PC-9 (cell line): ENCODE measurements at regions not wholly inside any gene's neighbourhood (a gene's known extent, or its start where the extent isn't known, plus 50 kb on each side); places are given as distances from the start of the nearest gene placed in this dataset.

Source experiments
- BruUV-seq: library from RNA; stranded (reverse); fragments of 400-500 nt; replicated peaks from 2 replicates; lab custom pipeline; 2021; lab: Mats Ljungman, UMichigan
- CTCF ChIA-PET: fragments of 300-600 bp; sonication (Branson Sonifier 250); formaldehyde crosslinking; loops from one replicate; lab custom pipeline; 2022; ENCODE audit warnings: antibody characterized with exemption; lab: Charles Lee
- POLR2A ChIA-PET: fragments of 300-600 bp; sonication (Branson Sonifier 250); formaldehyde crosslinking; loops from one replicate; lab custom pipeline; 2022; ENCODE audit warnings: antibody characterized with exemption; ENCODE audit not compliant: unreplicated experiment; lab: Charles Lee
- DNase-seq, 2 experiments: peaks; one replicate each; pipeline versions ENCODE4 v3.0.0 to v3.0.0-alpha.2; 2015 to 2022; ENCODE audit warnings: mixed read lengths in 1 of 2
- H2AFZ ChIP-seq: fragments of 200-600 bp; sonication (generic); 2 replicates; pipeline ENCODE4 v1.8.1; 2017; ENCODE audit warnings: antibody characterized with exemption
- H3F3A ChIP-seq: fragments of 200-600 bp; sonication (generic); 2 replicates; pipeline ENCODE4 v1.8.1; 2017; ENCODE audit warnings: antibody characterized with exemption, mild to moderate bottlenecking, low read depth; ENCODE audit not compliant: insufficient read depth
- H3K27ac ChIP-seq: fragments of 200-600 bp; sonication (generic); 2 replicates; pipeline ENCODE4 v1.6.1; 2016; ENCODE audit warnings: mixed run types
- H3K27me3 ChIP-seq: fragments of 200-600 bp; sonication (generic); 2 replicates; pipeline ENCODE4 v1.6.1; 2016; ENCODE audit warnings: low read depth, mixed run types; ENCODE audit not compliant: insufficient read depth
- H3K36me3 ChIP-seq: fragments of 200-600 bp; sonication (generic); 2 replicates; pipeline ENCODE4 v1.6.1; 2016; ENCODE audit warnings: low read depth, mixed run types
- H3K4me1 ChIP-seq: fragments of 200-600 bp; sonication (generic); replicated peaks from 2 replicates; pipeline ENCODE4 v1.6.1; 2016; ENCODE audit warnings: mixed run types; ENCODE audit not compliant: insufficient read depth
- H3K4me2 ChIP-seq: fragments of 200-600 bp; sonication (generic); 2 replicates; pipeline ENCODE4 v1.6.1; 2017; ENCODE audit warnings: mixed run types
- H3K4me3 ChIP-seq: fragments of 200-600 bp; sonication (generic); 2 replicates; pipeline ENCODE4 v1.6.1; 2016; ENCODE audit warnings: mixed run types
- H3K79me2 ChIP-seq: fragments of 200-600 bp; sonication (generic); 2 replicates; pipeline ENCODE4 v1.6.1; 2017; ENCODE audit warnings: low read depth, mixed run types
- H3K9me2 ChIP-seq: fragments of 200-600 bp; sonication (generic); 2 replicates; pipeline ENCODE4 v1.8.1; 2017; ENCODE audit warnings: mild to moderate bottlenecking; ENCODE audit not compliant: insufficient read depth
- H3K9me3 ChIP-seq: fragments of 200-600 bp; sonication (generic); 2 replicates; pipeline ENCODE4 v1.8.1; 2016; ENCODE audit warnings: low read depth; ENCODE audit not compliant: insufficient read depth
- H4K20me1 ChIP-seq: fragments of 200-600 bp; sonication (generic); 2 replicates; pipeline ENCODE4 v1.8.1; 2017; ENCODE audit not compliant: insufficient read depth
- EZH2 ChIP-seq: fragments of 200-600 bp; sonication (generic); IDR thresholded peaks from 2 replicates; pipeline ENCODE4 v1.8.0; 2017; ENCODE audit warnings: antibody characterized with exemption, low read depth
- intact Hi-C: fragments of 100-400 bp; cut with micrococcal nuclease; formaldehyde crosslinking; loops from one replicate; pipeline ENCODE4 v1.10.0; 2022; ENCODE audit not compliant: unreplicated experiment
- TF ChIP-seq, protein P1 (sequence below): fragments of 200-600 bp; sonication (generic); conservative IDR thresholded peaks from 2 replicates; pipeline ENCODE4 v1.6.1; 2017; ENCODE audit warnings: mixed run types, antibody characterized with exemption, mild to moderate bottlenecking, moderate library complexity

DNA sequence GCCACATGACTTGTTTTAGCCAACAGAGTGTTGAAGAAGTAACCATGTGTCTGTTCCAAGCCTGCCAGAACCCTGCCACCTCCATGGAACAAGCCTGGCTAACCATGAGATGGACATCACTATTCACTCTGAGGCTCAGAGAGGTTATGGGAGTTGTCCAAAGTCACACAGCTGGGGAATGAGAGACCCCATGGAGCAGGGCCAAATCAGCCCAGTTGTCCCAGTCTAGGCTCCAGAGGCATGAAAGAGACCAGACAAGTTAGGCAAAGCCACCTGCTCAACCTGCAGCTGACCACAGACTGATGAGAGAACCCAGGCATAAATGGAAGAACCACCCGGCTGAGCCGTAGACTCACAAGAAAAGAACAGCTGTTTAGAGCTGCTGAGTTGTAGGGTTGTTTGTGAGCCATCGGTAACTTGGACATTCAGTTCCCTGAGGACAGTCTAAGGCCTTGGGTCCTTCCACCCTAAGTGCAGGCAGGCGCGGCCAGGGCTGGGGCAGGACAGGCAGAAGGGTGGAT is 74.7 kb upstream of the PHF21B start:
- no peaks in the 10 kb centered on the region for H3K9me3 ChIP-seq
- H3F3A ChIP-seq = no peaks in the 10 kb centered on the region
- CTCF ChIA-PET = no interaction called here
- TF ChIP-seq, protein P1, sequence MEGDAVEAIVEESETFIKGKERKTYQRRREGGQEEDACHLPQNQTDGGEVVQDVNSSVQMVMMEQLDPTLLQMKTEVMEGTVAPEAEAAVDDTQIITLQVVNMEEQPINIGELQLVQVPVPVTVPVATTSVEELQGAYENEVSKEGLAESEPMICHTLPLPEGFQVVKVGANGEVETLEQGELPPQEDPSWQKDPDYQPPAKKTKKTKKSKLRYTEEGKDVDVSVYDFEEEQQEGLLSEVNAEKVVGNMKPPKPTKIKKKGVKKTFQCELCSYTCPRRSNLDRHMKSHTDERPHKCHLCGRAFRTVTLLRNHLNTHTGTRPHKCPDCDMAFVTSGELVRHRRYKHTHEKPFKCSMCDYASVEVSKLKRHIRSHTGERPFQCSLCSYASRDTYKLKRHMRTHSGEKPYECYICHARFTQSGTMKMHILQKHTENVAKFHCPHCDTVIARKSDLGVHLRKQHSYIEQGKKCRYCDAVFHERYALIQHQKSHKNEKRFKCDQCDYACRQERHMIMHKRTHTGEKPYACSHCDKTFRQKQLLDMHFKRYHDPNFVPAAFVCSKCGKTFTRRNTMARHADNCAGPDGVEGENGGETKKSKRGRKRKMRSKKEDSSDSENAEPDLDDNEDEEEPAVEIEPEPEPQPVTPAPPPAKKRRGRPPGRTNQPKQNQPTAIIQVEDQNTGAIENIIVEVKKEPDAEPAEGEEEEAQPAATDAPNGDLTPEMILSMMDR = no peak
- TF ChIP-seq EZH2 = no peak
- no peak overlapping the region for H2AFZ ChIP-seq
- no peaks in the 10 kb centered on the region for H3K79me2 ChIP-seq
- H4K20me1 ChIP-seq = no peaks in the 10 kb centered on the region
- H3K27ac ChIP-seq = no peak overlapping the region
- intact Hi-C loops = no loop called here
- no peaks in the 10 kb centered on the region for H3K4me1 ChIP-seq
- POLR2A ChIA-PET = no interaction called here
- DNase-seq = no peak
- H3K4me2 ChIP-seq = no peak overlapping the region
- H3K4me3 ChIP-seq = no peak overlapping the region
- H3K36me3 ChIP-seq = no peaks in the 10 kb centered on the region
- H3K9me2 ChIP-seq = no peaks in the 10 kb centered on the region
- H3K27me3 ChIP-seq = peaks cover 26% of the 10 kb centered on the region
- no TSS peak for BruUV-seq

DNA sequence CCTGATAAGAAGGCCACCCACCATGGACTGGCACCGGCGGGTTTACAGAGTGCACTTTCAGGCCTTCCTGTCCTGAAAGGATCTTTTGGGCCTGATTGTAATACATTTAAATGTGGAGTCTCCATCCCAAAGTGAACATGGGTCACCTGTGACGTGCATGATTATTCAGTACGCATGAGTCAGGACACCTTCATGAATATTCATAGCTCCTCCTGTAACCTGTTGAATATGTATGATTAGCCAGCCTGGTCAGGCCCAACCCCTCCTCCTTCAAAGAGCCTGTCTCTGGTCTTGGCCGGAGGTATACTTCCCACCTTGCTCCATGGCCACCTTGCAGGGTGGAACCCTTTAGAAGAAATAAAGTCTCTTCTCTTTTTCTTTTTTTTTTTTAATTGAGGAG is 75.9 kb upstream of the NUP50 start:
- CTCF ChIA-PET = no interaction called here

DNA sequence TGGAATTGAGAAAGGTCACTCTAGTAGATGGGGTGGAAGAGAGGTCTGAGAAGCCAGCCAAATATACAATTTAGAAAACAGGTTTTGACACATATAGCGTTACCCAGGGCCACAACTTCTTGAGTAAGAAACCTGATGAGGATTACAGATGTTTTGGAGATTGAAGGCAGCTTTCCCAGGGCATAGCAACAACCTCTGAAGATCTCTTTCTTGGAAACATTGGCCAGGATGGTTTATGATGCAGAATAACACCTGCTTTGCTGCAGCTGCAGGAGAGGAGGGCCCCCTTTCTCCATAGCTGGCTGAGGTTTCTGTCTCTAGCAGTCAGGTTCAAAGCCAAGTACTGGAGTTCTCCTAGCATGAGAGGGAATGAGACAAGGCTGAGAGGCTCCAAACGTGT is 75.1 kb upstream of the NUP50 start:
- no peaks in the 10 kb centered on the region for H3F3A ChIP-seq
- DNase-seq = no peak
- no peaks in the 10 kb centered on the region for H3K9me3 ChIP-seq
- BruUV-seq = no TSS peak
- H3K4me3 ChIP-seq = no peak overlapping the region
- no peaks in the 10 kb centered on the region for H3K9me2 ChIP-seq
- no peaks in the 10 kb centered on the region for H3K79me2 ChIP-seq
- no peak overlapping the region for H2AFZ ChIP-seq
- ChIA-PET POLR2A (no interaction called here), CTCF (no interaction called here)
- no peaks in the 10 kb centered on the region for H3K4me1 ChIP-seq
- no peak overlapping the region for H3K4me2 ChIP-seq
- no peak overlapping the region for H3K27ac ChIP-seq
- no peaks in the 10 kb centered on the region for H4K20me1 ChIP-seq
- peaks cover 50% of the 10 kb centered on the region for H3K27me3 ChIP-seq
- TF ChIP-seq, protein P1 = no peak
- TF ChIP-seq EZH2 = no peak
- no peaks in the 10 kb centered on the region for H3K36me3 ChIP-seq
- intact Hi-C loops = no loop called here

More for the DNA sequence above, 75.9 kb upstream of the NUP50 start:
- Histone ChIP-seq H3K79me2 (no peaks in the 10 kb centered on the region), H2AFZ (no peak overlapping the region), H3K4me3 (no peak overlapping the region), H3K27me3 (peaks cover 42% of the 10 kb centered on the region), H3K9me2 (no peaks in the 10 kb centered on the region), H3F3A (no peaks in the 10 kb centered on the region), H3K9me3 (no peaks in the 10 kb centered on the region), H3K4me2 (no peak overlapping the region), H3K27ac (no peak overlapping the region), H3K4me1 (no peaks in the 10 kb centered on the region), H4K20me1 (no peaks in the 10 kb centered on the region), H3K36me3 (no peaks in the 10 kb centered on the region)
- intact Hi-C loops = no loop called here
- DNase-seq = no peak
- TF ChIP-seq, protein P1 = no peak
- no peak for TF ChIP-seq EZH2
- no TSS peak for BruUV-seq
- POLR2A ChIA-PET = no interaction called here
